Breast epithelium (tissue), 3 donors: ENCODE measurements at regions not wholly inside any gene's neighbourhood (a gene's known extent, or its start where the extent isn't known, plus 50 kb on each side); places are given as distances from the start of the nearest gene placed in this dataset.

Experiments
- CTCF ChIP-seq, 3 donors: fragments of 450-650 bp; IDR thresholded peaks; one replicate each; pipeline ENCODE4 v1.5.1; 2016 to 2017; ENCODE audit warnings: antibody characterized with exemption in 3 of 3, mild to moderate bottlenecking in 3 of 3, moderate library complexity in 3 of 3
- POLR2A ChIP-seq: fragments of 450-650 bp; IDR thresholded peaks from one replicate; pipeline ENCODE4 v1.6.1; 2016; ENCODE audit warnings: antibody characterized with exemption, mild to moderate bottlenecking, moderate library complexity
- POLR2AphosphoS5 ChIP-seq, 3 donors: sonication (generic); formaldehyde crosslinking; IDR thresholded peaks; one replicate each; pipeline ENCODE4 v1.6.1; 2017; ENCODE audit warnings: antibody characterized with exemption in 3 of 3

GRCh38 chr10:47205192-47205591 lies 94.8 kb upstream of the GDF10 start:
- TF ChIP-seq CTCF (IDR thresholded peaks at IDR 0.05) (no peak), POLR2AphosphoS5 (IDR thresholded peaks at IDR 0.05) (no peak), POLR2A (no peak)
